ENCODE measurements at regions not wholly inside any gene's neighbourhood (a gene's known extent, or its start where the extent isn't known, plus 50 kb on each side); places are given as distances from the start of the nearest gene placed in this dataset.
A peak's percentile ranks its signal among the peaks of the same experiment; 100 is the strongest.

- DNase-seq (ENCODE audit: low read depth in 1 of 2, low spot score in 1 of 2), result peak in 1 of 2 donors; percentile 21
- no peaks in the 10 kb centered on the region for H3K9me3 ChIP-seq (ENCODE audit: low read depth)
- H3K27ac ChIP-seq, result no peak overlapping the region
- H3K27me3 ChIP-seq, result no peaks in the 10 kb centered on the region
- no peaks in the 10 kb centered on the region for H3K36me3 ChIP-seq
- TF ChIP-seq, protein P1, sequence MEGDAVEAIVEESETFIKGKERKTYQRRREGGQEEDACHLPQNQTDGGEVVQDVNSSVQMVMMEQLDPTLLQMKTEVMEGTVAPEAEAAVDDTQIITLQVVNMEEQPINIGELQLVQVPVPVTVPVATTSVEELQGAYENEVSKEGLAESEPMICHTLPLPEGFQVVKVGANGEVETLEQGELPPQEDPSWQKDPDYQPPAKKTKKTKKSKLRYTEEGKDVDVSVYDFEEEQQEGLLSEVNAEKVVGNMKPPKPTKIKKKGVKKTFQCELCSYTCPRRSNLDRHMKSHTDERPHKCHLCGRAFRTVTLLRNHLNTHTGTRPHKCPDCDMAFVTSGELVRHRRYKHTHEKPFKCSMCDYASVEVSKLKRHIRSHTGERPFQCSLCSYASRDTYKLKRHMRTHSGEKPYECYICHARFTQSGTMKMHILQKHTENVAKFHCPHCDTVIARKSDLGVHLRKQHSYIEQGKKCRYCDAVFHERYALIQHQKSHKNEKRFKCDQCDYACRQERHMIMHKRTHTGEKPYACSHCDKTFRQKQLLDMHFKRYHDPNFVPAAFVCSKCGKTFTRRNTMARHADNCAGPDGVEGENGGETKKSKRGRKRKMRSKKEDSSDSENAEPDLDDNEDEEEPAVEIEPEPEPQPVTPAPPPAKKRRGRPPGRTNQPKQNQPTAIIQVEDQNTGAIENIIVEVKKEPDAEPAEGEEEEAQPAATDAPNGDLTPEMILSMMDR (IDR thresholded peaks at IDR 0.05; ENCODE audit: low read depth, low read length), result no peak
- H3K4me3 ChIP-seq, result no peak overlapping the region
- H3K4me1 ChIP-seq (ENCODE audit: low read depth), result no peaks in the 10 kb centered on the region
Measured at GRCh38 chr5:165805756-165806155, 2300.3 kb downstream of the MAT2B start.

- H3K27me3 ChIP-seq, result no peaks in the 10 kb centered on the region
Measured at GRCh38 chr5:165808335-165808734, 2302.9 kb downstream of the MAT2B start.

GRCh38 chr5:165809914-165810313 is 2304.5 kb downstream of the MAT2B start:
- no peak overlapping the region for H3K4me3 ChIP-seq
- H3K27me3 ChIP-seq, result no peaks in the 10 kb centered on the region
- DNase-seq (ENCODE audit: low read depth in 1 of 2, low spot score in 1 of 2), result no peak
- TF ChIP-seq, protein P1 (IDR thresholded peaks at IDR 0.05; ENCODE audit: low read depth, low read length), result no peak
- H3K9me3 ChIP-seq (ENCODE audit: low read depth), result no peaks in the 10 kb centered on the region
- H3K4me1 ChIP-seq (ENCODE audit: low read depth), result no peaks in the 10 kb centered on the region
- no peak overlapping the region for H3K27ac ChIP-seq
- H3K36me3 ChIP-seq, result no peaks in the 10 kb centered on the region

More at GRCh38 chr5:165808335-165808734, 2302.9 kb downstream of the MAT2B start:
- Histone ChIP-seq H3K27ac (no peak overlapping the region), H3K36me3 (no peaks in the 10 kb centered on the region), H3K9me3 (ENCODE audit: low read depth) (no peaks in the 10 kb centered on the region), H3K4me1 (ENCODE audit: low read depth) (no peaks in the 10 kb centered on the region), H3K4me3 (no peak overlapping the region)
- no peak for DNase-seq (ENCODE audit: low read depth in 1 of 2, low spot score in 1 of 2)
- TF ChIP-seq, protein P1 (IDR thresholded peaks at IDR 0.05; ENCODE audit: low read depth, low read length), result no peak

- TF ChIP-seq, protein P1 (IDR thresholded peaks at IDR 0.05; ENCODE audit: low read depth, low read length), result no peak
- H3K36me3 ChIP-seq, result no peaks in the 10 kb centered on the region
- DNase-seq (ENCODE audit: low read depth in 1 of 2, low spot score in 1 of 2), result no peak
- H3K27me3 ChIP-seq, result no peaks in the 10 kb centered on the region
- no peaks in the 10 kb centered on the region for H3K9me3 ChIP-seq (ENCODE audit: low read depth)
- H3K27ac ChIP-seq, result no peak overlapping the region
- no peak overlapping the region for H3K4me3 ChIP-seq
- H3K4me1 ChIP-seq (ENCODE audit: low read depth), result no peaks in the 10 kb centered on the region
Measured at GRCh38 chr5:165829504-165829903, 2324.1 kb downstream of the MAT2B start.

DNA sequence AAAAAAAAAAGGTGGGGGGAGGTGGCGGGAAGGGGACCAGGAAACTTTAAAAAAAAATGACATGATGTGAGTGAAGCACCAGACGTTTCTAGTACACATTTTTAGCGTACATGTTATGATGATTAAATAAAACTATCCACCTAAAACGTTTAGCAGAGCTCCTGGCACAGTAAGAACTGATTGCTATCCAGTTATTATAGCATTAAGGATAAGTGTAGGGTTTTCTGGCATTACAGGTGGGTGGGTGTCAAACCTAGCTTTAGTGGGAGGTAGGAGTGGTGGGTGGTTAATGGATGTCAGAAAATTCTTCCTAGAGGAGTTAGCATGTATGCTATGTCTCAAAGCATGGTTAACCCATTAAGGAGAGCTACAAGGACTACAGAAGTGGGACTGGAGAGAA is 2329.5 kb downstream of the MAT2B start:
- H3K4me1 ChIP-seq (ENCODE audit: low read depth), result no peaks in the 10 kb centered on the region
- no peak overlapping the region for H3K27ac ChIP-seq
- no peak for DNase-seq (ENCODE audit: low read depth in 1 of 2, low spot score in 1 of 2)
- H3K27me3 ChIP-seq, result no peaks in the 10 kb centered on the region
- no peak overlapping the region for H3K4me3 ChIP-seq
- no peaks in the 10 kb centered on the region for H3K36me3 ChIP-seq
- TF ChIP-seq, protein P1 (IDR thresholded peaks at IDR 0.05; ENCODE audit: low read depth, low read length), result no peak
- H3K9me3 ChIP-seq (ENCODE audit: low read depth), result no peaks in the 10 kb centered on the region

DNA sequence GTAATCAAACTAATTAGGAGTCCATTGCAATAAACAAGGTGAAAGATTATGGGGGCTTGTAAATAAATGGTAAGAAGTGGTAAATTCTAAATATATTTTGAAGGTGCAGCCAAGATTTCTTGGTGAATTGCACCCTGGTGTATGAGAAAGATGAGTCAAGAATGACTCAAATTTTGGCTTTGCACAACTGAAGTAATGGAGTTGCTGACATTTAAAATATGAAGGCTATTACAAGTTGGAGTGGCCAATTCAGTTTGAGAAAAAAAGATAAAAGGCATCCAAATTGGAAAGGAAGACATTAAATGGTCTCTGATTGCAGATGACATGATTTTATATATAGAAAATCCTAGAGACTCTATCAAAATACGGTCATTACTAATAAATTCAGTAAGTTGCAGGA is 2330.6 kb downstream of the MAT2B start:
- Histone ChIP-seq H3K4me3 (no peak overlapping the region), H3K36me3 (no peaks in the 10 kb centered on the region), H3K9me3 (ENCODE audit: low read depth) (no peaks in the 10 kb centered on the region), H3K4me1 (ENCODE audit: low read depth) (no peaks in the 10 kb centered on the region), H3K27me3 (no peaks in the 10 kb centered on the region), H3K27ac (no peak overlapping the region)
- TF ChIP-seq, protein P1 (IDR thresholded peaks at IDR 0.05; ENCODE audit: low read depth, low read length), result no peak
- DNase-seq (ENCODE audit: low read depth in 1 of 2, low spot score in 1 of 2), result no peak

Measured in cardiac muscle cell (in vitro differentiated cells and primary cell).